ENCODE measurements at regions not wholly inside any gene's neighbourhood (a gene's known extent, or its start where the extent isn't known, plus 50 kb on each side); places are given as distances from the start of the nearest gene placed in this dataset.

GRCh38 chr5:25552871-25553481, 908.2 kb upstream of the CDH10 start:
- TF ChIP-seq EZH2phosphoT487 (conservative IDR thresholded peaks at IDR 0.05; ENCODE audit: low read length) (no peak), CTCF (IDR thresholded peaks at IDR 0.05; ENCODE audit: insufficient read depth, low read length, poor library complexity, severe bottlenecking) (no peak)

Data from SU-DHL-6 (cell line).